NT2/D1 (cell line): ENCODE measurements at regions not wholly inside any gene's neighbourhood (a gene's known extent, or its start where the extent isn't known, plus 50 kb on each side); places are given as distances from the start of the nearest gene placed in this dataset.
"Not testable (repeated sequence)": the region's sequence is repeated elsewhere in the genome, so short reads cannot be mapped to it uniquely, and the experiment has no call there.

ENCODE experiments used
- DNase-seq: peaks from one replicate; pipeline ENCODE4 v3.0.0-alpha.2; 2011; ENCODE audit warnings: low read depth, low spot score
- H3K27me3 ChIP-seq: 2 replicates; pipeline ENCODE4 v1.6.0; 2011; ENCODE audit warnings: mild to moderate bottlenecking; ENCODE audit not compliant: insufficient read length, insufficient read depth
- H3K36me3 ChIP-seq: 2 replicates; pipeline ENCODE4 v1.6.1; 2011; ENCODE audit warnings: mild to moderate bottlenecking, low read length, mixed read lengths; ENCODE audit not compliant: insufficient read depth, insufficient read length
- H3K4me1 ChIP-seq: 2 replicates; pipeline ENCODE4 v1.5.1; 2011; ENCODE audit not compliant: insufficient read depth, insufficient read length
- H3K4me3 ChIP-seq: 2 replicates; pipeline ENCODE4 v1.5.1; 2011; ENCODE audit warnings: low read depth; ENCODE audit not compliant: insufficient read length
- H3K9ac ChIP-seq: 2 replicates; pipeline ENCODE4 v1.6.0; 2011; ENCODE audit warnings: low read depth; ENCODE audit not compliant: insufficient read length
- H3K9me3 ChIP-seq: 2 replicates; pipeline ENCODE4 v1.5.1; 2011; ENCODE audit warnings: mild to moderate bottlenecking, low read length; ENCODE audit not compliant: insufficient read depth
- SUZ12 ChIP-seq: IDR thresholded peaks from 2 replicates; pipeline ENCODE4 v1.6.1; 2011; ENCODE audit not compliant: insufficient read length, insufficient read depth; ENCODE audit errors: extremely low read depth
- YY1 ChIP-seq: IDR thresholded peaks from 2 replicates; pipeline ENCODE4 v1.6.1; 2011; ENCODE audit not compliant: insufficient read length, insufficient read depth
- ZNF274 ChIP-seq: IDR thresholded peaks from 2 replicates; pipeline ENCODE4 v1.6.1; 2011; ENCODE audit warnings: mild to moderate bottlenecking, low read depth, low read length

DNA sequence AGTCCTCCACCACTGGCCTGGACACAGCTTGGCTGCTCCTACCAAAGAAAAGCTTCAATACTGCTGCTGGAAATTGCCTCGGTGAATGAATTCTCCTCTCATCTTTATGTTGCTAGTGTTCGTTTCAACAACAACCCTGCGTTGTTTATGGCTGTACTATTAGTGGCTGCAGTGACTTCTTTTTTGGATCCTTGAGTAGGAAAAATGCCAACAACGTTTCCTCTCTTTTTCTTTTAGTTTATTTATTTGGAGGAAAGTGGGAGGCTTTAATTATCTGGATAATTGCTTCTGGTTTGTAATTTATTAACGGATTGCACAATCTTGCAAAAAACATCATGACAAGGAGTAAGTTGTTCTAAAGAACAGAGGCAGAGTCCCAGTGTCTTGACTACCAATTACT lies 464.1 kb upstream of the TRAM1L1 start:
- Histone ChIP-seq H3K9me3 (no peaks in the 10 kb centered on the region), H3K4me1 (no peaks in the 10 kb centered on the region), H3K4me3 (no peak overlapping the region), H3K27me3 (no peaks in the 10 kb centered on the region), H3K9ac (no peak overlapping the region), H3K36me3 (no peaks in the 10 kb centered on the region)
- no peak for TF ChIP-seq YY1
- TF ChIP-seq ZNF274 = no peak
- TF ChIP-seq SUZ12 = no peak
- DNase-seq = no peak

DNA sequence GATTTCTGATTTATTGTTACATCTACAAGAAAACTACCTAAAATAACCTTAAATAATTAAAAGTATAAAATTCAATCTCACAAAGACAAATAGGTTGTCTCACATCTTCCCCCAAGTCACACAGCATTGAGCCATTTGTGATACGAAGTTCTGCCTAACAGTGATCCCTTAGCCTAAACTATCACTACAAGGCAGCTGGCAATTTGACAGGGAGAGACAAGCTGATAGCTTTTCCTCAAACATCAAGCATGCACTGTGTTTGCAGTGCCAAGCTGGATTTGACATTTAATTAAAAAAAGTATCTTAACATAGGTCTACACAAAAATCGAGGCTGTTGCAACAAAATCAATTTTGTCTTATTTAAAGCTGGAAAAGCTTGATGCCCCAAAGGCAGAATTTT lies 464.7 kb upstream of the TRAM1L1 start:
- no peaks in the 10 kb centered on the region for H3K27me3 ChIP-seq
- TF ChIP-seq SUZ12 (no peak), YY1 (no peak), ZNF274 (no peak)
- H3K9me3 ChIP-seq = no peaks in the 10 kb centered on the region
- H3K4me1 ChIP-seq = no peaks in the 10 kb centered on the region
- H3K4me3 ChIP-seq = no peak overlapping the region
- no peak for DNase-seq
- no peak overlapping the region for H3K9ac ChIP-seq
- H3K36me3 ChIP-seq = no peaks in the 10 kb centered on the region

DNA sequence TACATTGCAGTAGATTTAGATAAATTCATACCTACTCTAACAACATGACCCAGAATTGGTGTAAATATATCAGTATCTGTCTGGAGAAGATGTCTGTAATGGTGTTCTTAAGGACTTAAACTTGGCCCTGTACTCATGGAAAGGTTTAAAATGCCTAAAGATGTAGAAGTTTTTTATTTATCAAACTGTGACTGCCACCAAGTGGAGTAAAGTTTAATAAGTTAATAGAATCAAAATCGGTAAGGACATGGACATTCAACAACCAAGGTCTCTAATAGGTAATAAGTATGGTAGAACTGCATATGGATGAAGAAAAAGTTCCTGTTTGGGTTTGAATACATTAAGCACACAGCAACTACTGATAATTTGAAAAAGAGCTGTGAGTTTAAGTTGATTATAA lies 474.0 kb upstream of the NDST3 start:
- DNase-seq = no peak
- no peaks in the 10 kb centered on the region for H3K27me3 ChIP-seq

DNA sequence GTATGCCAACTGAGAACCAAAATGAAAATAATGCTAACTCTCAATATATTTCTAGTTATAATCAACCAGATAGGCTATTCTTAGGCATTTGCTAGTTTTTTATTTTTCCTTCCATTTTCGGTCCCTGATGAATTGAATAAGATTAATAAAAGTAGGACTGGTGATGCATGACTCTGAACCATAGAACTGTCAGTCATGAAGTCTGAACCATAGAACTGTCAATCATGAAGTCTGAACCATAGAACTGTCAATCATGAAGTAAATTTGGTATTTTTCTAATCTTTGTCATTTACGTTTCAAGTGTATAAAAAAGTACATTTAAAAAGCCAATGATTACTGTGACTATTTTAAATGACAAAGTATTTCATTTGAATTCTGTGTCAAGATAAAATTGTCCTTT lies 460.2 kb upstream of the NDST3 start:
- no peak for DNase-seq
- no peak for TF ChIP-seq SUZ12
- no peak for TF ChIP-seq ZNF274
- no peak for TF ChIP-seq YY1
- Histone ChIP-seq H3K9ac (no peak overlapping the region), H3K9me3 (no peaks in the 10 kb centered on the region), H3K27me3 (no peaks in the 10 kb centered on the region), H3K4me3 (no peak overlapping the region), H3K4me1 (no peaks in the 10 kb centered on the region), H3K36me3 (no peaks in the 10 kb centered on the region)

More for the DNA sequence above, 474.0 kb upstream of the NDST3 start:
- no peaks in the 10 kb centered on the region for H3K4me1 ChIP-seq
- H3K36me3 ChIP-seq = no peaks in the 10 kb centered on the region
- TF ChIP-seq ZNF274 (no peak), SUZ12 (no peak), YY1 (no peak)
- no peak overlapping the region for H3K4me3 ChIP-seq
- no peak overlapping the region for H3K9ac ChIP-seq
- H3K9me3 ChIP-seq = no peaks in the 10 kb centered on the region

DNA sequence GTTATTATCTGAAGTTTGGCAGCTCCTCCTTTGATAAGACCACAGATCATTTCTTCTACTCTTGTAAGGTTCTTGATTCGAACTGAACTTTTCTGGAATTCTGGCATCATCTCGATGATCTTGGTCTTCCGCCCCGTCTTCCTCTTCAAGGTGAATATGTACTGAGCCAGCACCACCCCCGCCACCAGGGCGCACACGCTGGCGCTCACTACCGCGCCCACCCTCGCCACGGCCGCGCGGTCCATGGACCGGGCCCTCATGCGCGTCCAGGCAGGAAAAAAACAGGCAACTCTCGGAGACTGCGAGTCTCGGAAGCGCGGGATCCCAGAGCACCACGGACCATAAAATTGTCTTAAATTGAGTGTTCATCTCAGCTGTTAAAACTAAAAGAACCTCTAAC lies 458.4 kb upstream of the NDST3 start:
- DNase-seq = no peak
- Histone ChIP-seq H3K4me1 (no peaks in the 10 kb centered on the region), H3K27me3 (no peaks in the 10 kb centered on the region)

DNA sequence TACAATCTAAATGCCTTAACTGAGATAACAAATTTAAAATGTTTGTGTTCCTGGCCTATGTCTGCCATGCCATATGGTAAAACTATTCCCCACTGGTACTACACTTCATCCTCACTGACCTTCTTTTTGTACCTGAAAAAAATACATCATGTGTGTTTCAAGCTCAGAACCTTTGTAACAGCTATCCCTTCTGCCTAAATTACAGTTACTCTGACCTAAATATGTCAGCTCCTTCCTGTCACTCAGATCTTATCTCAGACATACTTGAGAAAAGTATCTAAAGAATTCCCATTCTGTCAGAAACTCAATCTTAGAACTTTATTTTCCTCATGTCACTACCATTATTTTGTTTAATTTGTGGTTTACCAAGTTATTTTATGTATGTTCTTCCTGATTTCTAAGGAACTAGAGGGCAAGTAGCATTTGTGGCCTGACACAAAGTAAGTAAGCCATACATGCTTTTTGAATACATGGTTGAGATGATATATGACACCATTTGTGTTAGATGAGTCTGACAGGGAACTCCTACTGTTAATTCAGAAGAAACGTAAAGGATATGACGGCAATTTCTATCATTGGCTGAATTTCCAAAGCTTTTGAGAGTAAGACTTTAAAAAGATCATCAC lies 456.5 kb upstream of the NDST3 start:
- TF ChIP-seq ZNF274 (no peak), YY1 (no peak), SUZ12 (no peak)
- no peak overlapping the region for H3K4me3 ChIP-seq
- no peak overlapping the region for H3K9ac ChIP-seq
- DNase-seq = no peak
- H3K27me3 ChIP-seq = no peaks in the 10 kb centered on the region
- H3K4me1 ChIP-seq = no peaks in the 10 kb centered on the region
- H3K36me3 ChIP-seq = no peaks in the 10 kb centered on the region
- H3K9me3 ChIP-seq = no peaks in the 10 kb centered on the region

More for the DNA sequence above, 458.4 kb upstream of the NDST3 start:
- Histone ChIP-seq H3K9ac (no peak overlapping the region), H3K36me3 (no peaks in the 10 kb centered on the region), H3K9me3 (no peaks in the 10 kb centered on the region), H3K4me3 (no peak overlapping the region)
- no peak for TF ChIP-seq SUZ12
- TF ChIP-seq YY1 = no peak
- TF ChIP-seq ZNF274 = no peak

DNA sequence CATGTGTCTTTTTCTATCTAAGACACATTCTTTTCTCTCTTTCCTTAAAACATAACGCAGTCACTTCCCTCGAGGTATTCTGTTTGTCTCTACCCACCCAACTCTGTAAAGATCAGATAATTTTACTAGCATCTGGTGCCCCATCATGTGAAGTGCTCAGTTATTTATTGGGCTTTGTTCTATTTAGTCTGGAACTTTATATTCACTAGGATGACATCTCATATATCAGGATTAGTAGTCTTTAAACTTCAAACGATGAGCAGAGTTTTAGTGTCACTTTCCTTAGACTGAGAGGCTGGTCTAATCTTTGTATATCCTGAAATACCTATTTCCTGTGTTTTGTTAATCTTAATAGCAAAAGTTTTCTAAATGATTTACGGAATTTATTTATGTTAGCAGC lies 445.5 kb upstream of the NDST3 start:
- no peak for TF ChIP-seq ZNF274
- no peak for TF ChIP-seq SUZ12
- TF ChIP-seq YY1 = no peak
- Histone ChIP-seq H3K4me1 (no peaks in the 10 kb centered on the region), H3K36me3 (no peaks in the 10 kb centered on the region), H3K27me3 (no peaks in the 10 kb centered on the region), H3K9me3 (no peaks in the 10 kb centered on the region), H3K4me3 (no peak overlapping the region), H3K9ac (no peak overlapping the region)
- DNase-seq = no peak

DNA sequence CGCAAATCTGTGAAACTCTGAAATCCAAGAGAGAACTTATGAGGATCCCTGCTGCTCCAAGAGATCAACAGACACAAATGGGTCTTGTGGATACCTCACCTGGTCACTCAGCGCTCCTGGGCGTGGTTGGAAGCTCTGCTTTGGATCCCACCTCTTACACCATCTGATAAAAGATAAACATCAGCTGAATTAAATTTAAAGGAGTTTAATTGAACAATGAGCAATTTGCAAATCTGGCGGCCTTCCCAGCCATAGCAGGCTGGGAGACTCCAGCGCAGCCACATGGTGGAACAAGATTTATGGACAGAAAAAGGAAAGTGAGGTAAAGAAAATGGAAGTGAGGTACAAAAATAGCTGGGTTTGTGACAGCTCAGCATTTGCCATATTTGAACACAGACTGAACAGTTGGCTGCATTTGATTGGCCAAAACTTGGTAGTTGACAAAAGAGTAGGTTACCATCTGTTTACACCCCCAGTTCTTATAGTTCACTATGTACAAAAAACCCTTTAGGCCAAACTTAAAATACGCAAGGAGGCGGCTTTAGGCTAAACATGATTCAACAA lies 437.3 kb upstream of the NDST3 start:
- no peak overlapping the region for H3K4me3 ChIP-seq
- TF ChIP-seq ZNF274 (no peak), YY1 (no peak), SUZ12 (no peak)
- H3K4me1 ChIP-seq = no peaks in the 10 kb centered on the region
- H3K27me3 ChIP-seq = no peaks in the 10 kb centered on the region
- no peaks in the 10 kb centered on the region for H3K9me3 ChIP-seq
- no peaks in the 10 kb centered on the region for H3K36me3 ChIP-seq
- no peak for DNase-seq
- no peak overlapping the region for H3K9ac ChIP-seq

DNA sequence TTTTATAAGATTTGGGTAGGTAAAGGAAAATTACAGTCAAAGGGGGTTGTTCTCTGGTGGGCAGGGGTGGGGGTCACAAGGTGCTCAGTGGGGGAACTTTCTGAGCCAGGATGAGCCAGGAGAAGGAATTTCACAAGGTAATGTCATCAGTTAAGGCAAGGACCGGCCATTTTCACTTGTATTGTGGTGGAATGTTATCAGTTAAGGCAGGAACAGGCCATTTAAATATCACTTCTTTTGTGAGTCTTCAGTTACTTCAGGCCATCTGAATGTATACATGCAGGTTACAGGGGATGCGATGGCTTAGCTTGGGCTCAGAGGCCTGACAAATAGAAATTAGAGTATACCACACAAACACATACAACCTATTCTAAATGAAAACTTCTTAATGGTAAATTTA lies 434.9 kb upstream of the NDST3 start:
- H3K4me1 ChIP-seq, H3K36me3 ChIP-seq, H3K9me3 ChIP-seq, DNase-seq, H3K4me3 ChIP-seq, H3K9ac ChIP-seq, H3K27me3 ChIP-seq: not testable (repeated sequence)

DNA sequence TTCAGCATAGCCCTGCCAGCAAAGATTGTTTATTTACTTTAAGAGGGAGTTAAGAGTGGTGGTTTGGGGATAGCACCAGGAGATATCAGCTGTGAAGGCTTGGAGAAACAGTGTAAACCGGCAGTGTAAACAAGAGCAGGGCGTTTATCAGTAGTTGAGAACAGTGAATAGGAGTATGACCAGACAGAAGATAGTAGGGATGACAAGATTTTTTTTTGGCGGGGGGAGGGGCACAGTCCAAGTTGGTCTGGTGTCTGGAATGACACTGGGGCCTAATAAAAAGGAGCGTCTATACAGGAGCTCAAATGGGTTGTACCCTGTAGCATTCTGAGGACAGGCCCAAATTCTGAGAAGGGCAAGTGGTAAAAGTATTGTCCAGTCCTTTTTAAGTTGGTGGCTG lies 433.4 kb upstream of the NDST3 start:
- H3K36me3 ChIP-seq, H3K9ac ChIP-seq, H3K27me3 ChIP-seq, H3K4me1 ChIP-seq, DNase-seq, H3K9me3 ChIP-seq, H3K4me3 ChIP-seq: not testable (repeated sequence)
